AG09319 (cell line): ENCODE measurements at regions not wholly inside any gene's neighbourhood (a gene's known extent, or its start where the extent isn't known, plus 50 kb on each side); places are given as distances from the start of the nearest gene placed in this dataset.
A peak's percentile ranks its signal among the peaks of the same experiment; 100 is the strongest.

Source experiments
- DNase-seq: peaks from one replicate; pipeline ENCODE4 v3.0.0-alpha.2; 2010; ENCODE audit warnings: low read depth; ENCODE audit errors: extremely low read depth
- TF ChIP-seq, protein P1 (sequence below): IDR thresholded peaks from 2 replicates; pipeline ENCODE4 v1.5.1; 2011; ENCODE audit warnings: low read depth, mild to moderate bottlenecking, inconsistent platforms, low read length, moderate library complexity

DNA sequence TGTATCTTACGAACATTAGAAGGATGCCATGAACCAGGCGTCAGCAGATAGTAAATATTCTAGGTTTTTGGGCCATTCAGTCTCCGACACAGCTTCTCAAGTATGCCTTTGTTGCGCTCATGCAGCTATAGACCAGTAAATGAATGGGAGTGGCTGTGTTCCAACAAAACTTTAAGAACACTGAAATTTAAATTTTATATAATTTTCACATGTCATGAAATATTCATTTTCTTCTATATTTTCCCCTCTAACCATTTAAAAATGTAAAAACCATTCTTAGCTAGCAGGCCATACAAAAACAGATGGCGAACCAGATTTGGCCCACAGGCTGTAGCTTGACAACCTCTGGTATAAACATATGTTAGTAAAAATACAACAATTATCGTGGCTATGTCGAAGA, 151.8 kb upstream of the KIT start:
- DNase-seq = no peak
- TF ChIP-seq, protein P1, sequence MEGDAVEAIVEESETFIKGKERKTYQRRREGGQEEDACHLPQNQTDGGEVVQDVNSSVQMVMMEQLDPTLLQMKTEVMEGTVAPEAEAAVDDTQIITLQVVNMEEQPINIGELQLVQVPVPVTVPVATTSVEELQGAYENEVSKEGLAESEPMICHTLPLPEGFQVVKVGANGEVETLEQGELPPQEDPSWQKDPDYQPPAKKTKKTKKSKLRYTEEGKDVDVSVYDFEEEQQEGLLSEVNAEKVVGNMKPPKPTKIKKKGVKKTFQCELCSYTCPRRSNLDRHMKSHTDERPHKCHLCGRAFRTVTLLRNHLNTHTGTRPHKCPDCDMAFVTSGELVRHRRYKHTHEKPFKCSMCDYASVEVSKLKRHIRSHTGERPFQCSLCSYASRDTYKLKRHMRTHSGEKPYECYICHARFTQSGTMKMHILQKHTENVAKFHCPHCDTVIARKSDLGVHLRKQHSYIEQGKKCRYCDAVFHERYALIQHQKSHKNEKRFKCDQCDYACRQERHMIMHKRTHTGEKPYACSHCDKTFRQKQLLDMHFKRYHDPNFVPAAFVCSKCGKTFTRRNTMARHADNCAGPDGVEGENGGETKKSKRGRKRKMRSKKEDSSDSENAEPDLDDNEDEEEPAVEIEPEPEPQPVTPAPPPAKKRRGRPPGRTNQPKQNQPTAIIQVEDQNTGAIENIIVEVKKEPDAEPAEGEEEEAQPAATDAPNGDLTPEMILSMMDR = no peak

DNA sequence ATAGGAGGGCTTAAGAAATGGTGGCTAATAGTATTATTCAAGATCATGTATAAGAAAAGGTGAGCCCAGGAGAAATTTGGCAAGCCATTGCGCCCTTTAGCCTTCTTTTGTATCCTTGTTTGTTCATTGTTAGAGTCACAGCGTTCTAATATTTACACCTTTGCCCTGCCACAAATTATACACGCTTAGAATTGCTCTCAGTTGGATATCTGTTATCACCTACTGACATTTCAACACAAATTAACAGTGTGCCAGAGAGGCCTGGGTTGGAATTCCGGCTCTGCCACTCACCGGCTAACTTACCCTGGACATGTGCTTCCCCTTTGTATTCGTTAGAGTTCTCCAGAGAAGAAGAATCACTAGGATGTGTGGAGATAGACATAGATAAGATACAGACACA, 148.7 kb upstream of the KIT start:
- TF ChIP-seq, protein P1 = no peak
- no peak for DNase-seq

- peak; percentile 12 for DNase-seq
- TF ChIP-seq, protein P1 = no peak
These were observed 144.6 kb upstream of the KIT start for GRCh38 chr4:54513204-54513603.

DNA sequence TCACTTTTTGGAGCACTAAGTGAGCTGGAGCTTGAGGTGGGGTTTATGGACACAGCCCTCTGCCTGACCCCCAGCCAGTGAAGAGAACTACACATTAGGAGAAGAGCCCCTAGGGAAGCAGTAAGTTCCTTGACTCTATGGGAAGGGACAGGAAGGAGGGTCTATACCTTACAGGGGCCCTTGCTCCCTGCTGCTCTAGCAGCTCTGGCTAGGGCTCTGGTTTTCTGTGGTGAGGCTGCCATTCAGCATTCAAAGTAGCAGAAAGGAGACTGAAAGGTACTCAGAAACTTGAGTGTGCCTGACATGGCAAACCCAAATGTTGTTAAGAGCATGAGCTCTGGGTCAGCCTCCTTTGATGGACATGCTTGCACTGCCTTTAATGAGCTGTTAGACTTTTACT, 144.0 kb upstream of the KIT start:
- TF ChIP-seq, protein P1 = no peak
- no peak for DNase-seq

- no peak for DNase-seq
- TF ChIP-seq, protein P1 = no peak
These were observed 141.1 kb upstream of the KIT start for GRCh38 chr4:54516556-54517215.

DNA sequence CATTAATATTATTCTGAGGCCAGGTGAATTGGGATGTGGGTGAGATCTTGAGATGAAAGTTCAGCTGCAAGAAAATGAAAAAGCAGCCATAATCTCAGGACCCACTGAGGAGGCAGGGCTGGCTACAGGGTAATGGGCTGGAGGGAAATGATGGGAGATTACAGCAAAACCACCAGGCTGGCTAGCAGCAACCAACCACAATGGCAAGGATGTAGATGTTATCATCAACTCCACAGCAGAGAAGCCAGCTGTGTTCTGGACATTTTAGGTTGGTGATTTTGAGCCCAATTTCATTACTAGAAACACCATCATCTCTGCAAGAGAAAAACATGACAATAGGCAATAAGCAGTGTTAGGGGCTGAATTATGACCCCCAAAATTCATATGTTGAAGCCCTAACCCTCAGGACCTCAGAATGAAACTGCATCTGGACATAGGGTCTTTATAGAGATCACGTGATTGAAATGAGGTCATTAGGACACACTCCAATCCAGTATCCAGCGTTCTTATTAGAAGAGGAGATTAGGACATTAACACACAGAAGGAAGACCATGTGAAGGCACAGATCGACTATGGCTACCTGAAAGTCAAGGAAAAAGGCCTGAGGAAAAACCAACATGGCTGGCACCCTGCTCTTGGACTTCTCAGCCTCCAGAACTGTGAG, 139.8 kb upstream of the KIT start:
- no peak for DNase-seq

DNA sequence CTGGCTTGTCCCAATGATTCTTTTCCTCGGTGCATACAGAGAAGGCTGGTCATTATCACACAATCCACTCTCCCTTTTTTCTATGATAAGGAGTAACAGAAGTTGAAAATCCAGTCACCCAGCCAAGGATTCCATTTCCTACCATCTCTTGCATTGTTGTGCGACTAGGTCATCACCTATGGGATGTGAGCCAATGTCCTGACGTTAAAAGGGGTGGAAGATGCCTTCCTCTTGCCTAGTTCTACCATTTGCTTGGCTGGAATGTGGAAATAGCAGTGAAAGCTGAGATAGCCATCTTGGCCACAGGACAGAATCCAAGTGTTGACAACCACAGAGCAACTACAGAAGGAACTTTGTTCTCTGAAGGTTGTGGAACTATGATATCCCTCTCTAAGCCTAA, 132.2 kb upstream of the KIT start:
- TF ChIP-seq, protein P1 = no peak
- no peak for DNase-seq

More for the DNA sequence above, 139.8 kb upstream of the KIT start:
- TF ChIP-seq, protein P1 = no peak
